ENCODE measurements at regions not wholly inside any gene's neighbourhood (a gene's known extent, or its start where the extent isn't known, plus 50 kb on each side); places are given as distances from the start of the nearest gene placed in this dataset.

DNA sequence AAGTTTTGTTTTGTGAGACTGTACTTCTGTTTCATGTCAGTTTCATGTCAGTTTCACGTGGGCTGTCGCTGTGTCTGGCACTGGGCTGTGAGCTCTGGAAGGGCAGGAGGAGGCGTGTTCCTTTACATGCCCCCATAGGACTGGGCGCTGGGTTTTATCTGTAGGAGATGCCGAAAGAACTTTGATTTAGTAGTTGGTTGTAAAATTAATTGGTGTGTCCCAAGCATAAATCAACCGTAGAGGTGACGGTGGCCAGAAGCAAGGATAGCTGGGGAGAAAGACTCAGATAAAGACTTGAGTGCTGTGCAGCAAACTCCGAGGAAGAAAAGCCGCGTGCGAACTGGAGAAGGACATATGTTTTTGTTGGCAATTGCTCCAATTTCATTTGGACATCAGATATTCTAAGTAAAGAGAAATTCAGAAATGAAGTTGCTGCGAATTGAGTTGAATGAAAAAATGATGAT lies 182.5 kb downstream of the VRK1 start:
- ChIA-PET POLR2A (no interaction called here), CTCF (no interaction called here)
- H3K4me3 ChIP-seq (ENCODE audit: low read depth, low read length), result no peak overlapping the region
- H3K36me3 ChIP-seq (ENCODE audit: control insufficient read depth, insufficient read depth, low read length), result no peaks in the 10 kb centered on the region
- DNase-seq (ENCODE audit: low read depth), result no peak
- H3K27me3 ChIP-seq (ENCODE audit: control insufficient read depth, insufficient read depth, low read length), result no peaks in the 10 kb centered on the region
- TF ChIP-seq CTCF (IDR thresholded peaks at IDR 0.05; ENCODE audit: insufficient read depth, low read depth, low read length), result no peak

DNA sequence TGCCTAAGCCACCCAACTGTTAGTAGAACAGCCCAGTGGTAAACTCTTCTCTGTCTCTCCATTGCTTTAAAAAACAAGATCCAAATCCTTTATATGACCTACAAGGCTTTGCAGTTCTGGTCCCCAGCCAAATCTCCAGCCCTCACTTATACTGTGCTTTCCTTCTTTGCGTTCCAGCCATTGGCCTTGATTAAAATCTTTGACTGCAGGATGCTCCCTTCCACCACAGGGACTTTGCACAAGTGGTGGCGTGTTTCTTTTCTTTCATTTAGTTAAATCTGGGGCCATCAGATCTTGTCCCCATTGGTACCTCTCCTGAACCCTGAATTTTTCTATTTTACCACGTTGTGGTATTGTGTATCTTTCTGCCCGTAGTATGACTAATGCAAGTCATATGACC lies 183.7 kb downstream of the VRK1 start:
- no peak for DNase-seq (ENCODE audit: low read depth)
- Histone ChIP-seq H3K36me3 (ENCODE audit: control insufficient read depth, insufficient read depth, low read length) (no peaks in the 10 kb centered on the region), H3K27me3 (ENCODE audit: control insufficient read depth, insufficient read depth, low read length) (no peaks in the 10 kb centered on the region), H3K4me3 (ENCODE audit: low read depth, low read length) (no peak overlapping the region)
- CTCF ChIA-PET, result no interaction called here
- TF ChIP-seq CTCF (IDR thresholded peaks at IDR 0.05; ENCODE audit: insufficient read depth, low read depth, low read length), result no peak
- POLR2A ChIA-PET, result no interaction called here

DNA sequence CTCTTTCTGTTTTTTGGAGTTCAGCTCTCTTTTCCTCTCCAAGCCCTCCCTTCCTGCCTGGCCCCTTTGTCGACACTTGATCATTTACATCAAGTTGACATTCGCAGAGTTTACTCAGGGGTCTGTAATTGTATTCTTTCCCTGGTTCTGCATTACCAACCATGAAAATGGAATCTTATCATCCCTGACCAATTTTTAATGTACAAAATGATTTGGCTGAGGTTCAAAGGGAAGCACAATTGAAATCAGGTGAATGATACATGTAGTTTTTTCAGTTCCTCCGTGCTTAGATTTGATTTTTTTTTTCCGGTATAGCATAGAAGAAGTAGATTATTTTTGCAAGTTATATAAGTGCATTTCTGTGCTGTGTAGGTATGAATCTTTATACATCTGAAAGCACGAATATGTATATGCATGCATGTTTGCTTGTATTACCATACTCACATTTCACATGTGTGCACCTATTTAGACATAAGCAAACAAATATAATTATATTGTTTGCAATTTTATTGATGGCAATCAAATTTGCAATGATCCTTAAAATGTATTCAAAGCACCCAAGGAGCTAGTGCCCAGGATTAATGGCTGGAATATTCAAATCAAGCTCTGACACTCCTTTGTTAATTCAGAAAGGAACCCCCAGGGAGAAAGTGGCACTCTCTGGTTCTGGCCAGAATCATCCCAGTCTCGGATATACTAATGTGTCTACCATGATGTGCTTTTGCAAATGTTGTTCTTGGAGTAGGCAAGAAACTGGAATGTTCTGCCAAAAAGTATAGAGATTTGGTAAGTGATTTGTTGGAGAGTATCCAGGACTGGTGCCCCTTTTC lies 189.3 kb downstream of the VRK1 start:
- POLR2A ChIA-PET, result no interaction called here
- Histone ChIP-seq H3K27me3 (ENCODE audit: control insufficient read depth, insufficient read depth, low read length) (no peaks in the 10 kb centered on the region), H3K4me3 (ENCODE audit: low read depth, low read length) (no peak overlapping the region), H3K36me3 (ENCODE audit: control insufficient read depth, insufficient read depth, low read length) (no peaks in the 10 kb centered on the region)
- DNase-seq (ENCODE audit: low read depth), result no peak
- no peak for TF ChIP-seq CTCF (IDR thresholded peaks at IDR 0.05; ENCODE audit: insufficient read depth, low read depth, low read length)
- CTCF ChIA-PET, result no interaction called here

DNA sequence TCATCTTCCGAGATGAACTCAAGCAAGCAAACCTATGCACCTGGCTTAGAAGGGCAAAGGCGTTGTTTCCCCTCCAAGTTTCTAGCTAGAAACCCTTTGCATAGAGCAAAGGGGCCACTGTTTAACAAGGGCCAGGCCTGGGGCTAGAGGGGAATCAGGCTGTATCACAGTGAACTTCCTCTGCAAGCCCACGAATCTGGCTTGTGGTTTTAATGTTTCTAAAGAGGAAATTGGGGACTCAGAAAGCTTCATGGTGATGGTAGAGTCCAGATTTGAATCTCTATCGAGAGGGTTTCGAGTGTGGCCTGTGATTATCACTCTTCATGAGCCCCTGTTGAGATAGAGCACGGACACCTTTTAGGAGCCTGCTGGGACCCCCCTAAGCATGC lies 189.9 kb downstream of the VRK1 start:
- POLR2A ChIA-PET, result no interaction called here
- DNase-seq (ENCODE audit: low read depth), result no peak
- TF ChIP-seq CTCF (IDR thresholded peaks at IDR 0.05; ENCODE audit: insufficient read depth, low read depth, low read length), result no peak
- CTCF ChIA-PET, result no interaction called here
- no peaks in the 10 kb centered on the region for H3K36me3 ChIP-seq (ENCODE audit: control insufficient read depth, insufficient read depth, low read length)
- H3K4me3 ChIP-seq (ENCODE audit: low read depth, low read length), result no peak overlapping the region
- no peaks in the 10 kb centered on the region for H3K27me3 ChIP-seq (ENCODE audit: control insufficient read depth, insufficient read depth, low read length)

DNA sequence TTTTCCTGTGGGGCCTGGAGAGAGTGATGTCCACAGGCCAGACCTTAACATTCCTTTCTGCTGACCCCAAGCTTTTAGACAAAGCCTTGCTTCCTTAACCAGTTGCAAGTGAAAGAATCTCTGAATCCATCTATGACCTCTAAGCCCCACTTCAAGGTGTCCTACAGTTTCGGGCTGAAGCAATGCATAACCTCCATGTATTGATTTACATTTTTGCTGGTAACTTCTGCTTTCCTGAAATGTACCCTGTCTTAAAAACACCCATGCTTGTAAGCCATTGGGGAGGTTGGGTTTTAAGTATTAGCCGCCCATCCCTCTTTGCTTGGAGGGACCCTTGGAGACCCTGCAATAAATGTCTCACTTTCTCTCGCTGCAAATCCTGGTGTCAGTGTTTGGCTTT lies 190.6 kb downstream of the VRK1 start:
- Histone ChIP-seq H3K27me3 (ENCODE audit: control insufficient read depth, insufficient read depth, low read length) (no peaks in the 10 kb centered on the region), H3K36me3 (ENCODE audit: control insufficient read depth, insufficient read depth, low read length) (no peaks in the 10 kb centered on the region), H3K4me3 (ENCODE audit: low read depth, low read length) (no peak overlapping the region)
- no peak for TF ChIP-seq CTCF (IDR thresholded peaks at IDR 0.05; ENCODE audit: insufficient read depth, low read depth, low read length)
- ChIA-PET POLR2A (no interaction called here), CTCF (no interaction called here)
- no peak for DNase-seq (ENCODE audit: low read depth)
